Hepatocyte (in vitro differentiated cells): ENCODE measurements at regions not wholly inside any gene's neighbourhood (a gene's known extent, or its start where the extent isn't known, plus 50 kb on each side); places are given as distances from the start of the nearest gene placed in this dataset.

ENCODE experiments used
- DNase-seq: peaks from one replicate; pipeline ENCODE4 v3.0.0-alpha.2; 2016; ENCODE audit warnings: low spot score
- H2AFZ ChIP-seq: fragments of 200-600 bp; sonication (generic); 2 replicates; pipeline ENCODE4 v1.6.0; 2016; ENCODE audit warnings: antibody characterized with exemption, mild to moderate bottlenecking
- H3K27ac ChIP-seq: fragments of 200-600 bp; sonication (generic); 2 replicates; pipeline ENCODE4 v1.5.1; 2016; ENCODE audit warnings: mild to moderate bottlenecking
- H3K27me3 ChIP-seq: fragments of 200-600 bp; sonication (generic); 2 replicates; pipeline ENCODE4 v1.6.1; 2016
- H3K36me3 ChIP-seq: fragments of 200-600 bp; sonication (generic); replicated peaks from 2 replicates; pipeline ENCODE4 v1.5.1; 2016; ENCODE audit warnings: low read depth; ENCODE audit not compliant: insufficient read depth
- H3K4me1 ChIP-seq: fragments of 200-600 bp; sonication (generic); 2 replicates; pipeline ENCODE4 v1.5.1; 2016; ENCODE audit warnings: mild to moderate bottlenecking, moderate library complexity; ENCODE audit not compliant: insufficient read depth
- H3K4me2 ChIP-seq: fragments of 200-600 bp; sonication (generic); 2 replicates; pipeline ENCODE4 v1.6.0; 2016
- H3K4me3 ChIP-seq: fragments of 200-600 bp; sonication (generic); 2 replicates; pipeline ENCODE4 v1.5.1; 2016; ENCODE audit warnings: mild to moderate bottlenecking
- H3K79me2 ChIP-seq: fragments of 200-600 bp; sonication (generic); 2 replicates; pipeline ENCODE4 v1.6.0; 2017; ENCODE audit warnings: mild to moderate bottlenecking
- H3K9me2 ChIP-seq: fragments of 200-600 bp; sonication (generic); replicated peaks from 2 replicates; pipeline ENCODE4 v1.6.0; 2017; ENCODE audit warnings: mild to moderate bottlenecking; ENCODE audit not compliant: insufficient read depth
- H3K9me3 ChIP-seq: fragments of 200-600 bp; sonication (generic); 2 replicates; pipeline ENCODE4 v1.5.1; 2016; ENCODE audit warnings: low read depth, mild to moderate bottlenecking
- H4K20me1 ChIP-seq: fragments of 200-600 bp; sonication (generic); 2 replicates; pipeline ENCODE4 v1.6.0; 2016; ENCODE audit warnings: mild to moderate bottlenecking; ENCODE audit not compliant: insufficient read depth, poor library complexity, severe bottlenecking
- CTCF ChIP-seq: fragments of 200-600 bp; sonication (generic); IDR thresholded peaks from 2 replicates; pipeline ENCODE4 v1.5.1; 2016; ENCODE audit warnings: antibody characterized with exemption, mild to moderate bottlenecking; ENCODE audit not compliant: poor library complexity
- EZH2 ChIP-seq: fragments of 200-600 bp; sonication (generic); IDR thresholded peaks from 2 replicates; pipeline ENCODE4 v1.6.1; 2016; ENCODE audit warnings: antibody characterized with exemption, mild to moderate bottlenecking, borderline replicate concordance
- EZH2phosphoT487 ChIP-seq: fragments of 200-600 bp; sonication (generic); IDR thresholded peaks from one replicate; pipeline ENCODE4 v1.6.1; 2018; ENCODE audit warnings: antibody characterized with exemption, mild to moderate bottlenecking, low read depth, moderate library complexity; ENCODE audit not compliant: unreplicated experiment, severe bottlenecking
- WGBS: methylation state at CpG from one replicate; pipeline ENCODE4 v1.1.6; 2016; ENCODE audit warnings: low lambda C conversion rate; ENCODE audit errors: missing lambda C conversion rate; 5-methylcytosine and 5-hydroxymethylcytosine counted together

- 88% methylated on average over 2 of the region's 2 CpGs for WGBS
- no peaks in the 10 kb centered on the region for H4K20me1 ChIP-seq
Observed at GRCh38 chr17:33889766-33890165, 365.3 kb upstream of the CCL2 start.

GRCh38 chr17:33892717-33893591 is 362.1 kb upstream of the CCL2 start:
- H3K9me3 ChIP-seq = no peaks in the 10 kb centered on the region
- H3K36me3 ChIP-seq = no peaks in the 10 kb centered on the region
- no peaks in the 10 kb centered on the region for H4K20me1 ChIP-seq
- H3K4me2 ChIP-seq = no peak overlapping the region
- H3K27me3 ChIP-seq = peaks cover 9% of the 10 kb centered on the region
- DNase-seq = no peak
- H2AFZ ChIP-seq = no peak overlapping the region
- H3K27ac ChIP-seq = no peak overlapping the region
- no peaks in the 10 kb centered on the region for H3K9me2 ChIP-seq
- TF ChIP-seq CTCF (no peak), EZH2phosphoT487 (no peak), EZH2 (no peak)
- 56% methylated on average over 6 of the region's 6 CpGs for WGBS
- H3K79me2 ChIP-seq = no peaks in the 10 kb centered on the region
- H3K4me3 ChIP-seq = no peak overlapping the region
- H3K4me1 ChIP-seq = no peaks in the 10 kb centered on the region

More at GRCh38 chr17:33889766-33890165, 365.3 kb upstream of the CCL2 start:
- no peak overlapping the region for H3K4me3 ChIP-seq
- no peaks in the 10 kb centered on the region for H3K36me3 ChIP-seq
- H2AFZ ChIP-seq = no peak overlapping the region
- no peaks in the 10 kb centered on the region for H3K9me2 ChIP-seq
- H3K4me2 ChIP-seq = no peak overlapping the region
- no peaks in the 10 kb centered on the region for H3K9me3 ChIP-seq
- H3K27ac ChIP-seq = no peak overlapping the region
- TF ChIP-seq EZH2phosphoT487 (no peak), CTCF (no peak), EZH2 (no peak)
- H3K4me1 ChIP-seq = no peaks in the 10 kb centered on the region
- H3K79me2 ChIP-seq = no peaks in the 10 kb centered on the region
- H3K27me3 ChIP-seq = peaks cover 9% of the 10 kb centered on the region
- DNase-seq = no peak

- peaks cover 9% of the 10 kb centered on the region for H3K27me3 ChIP-seq
- H2AFZ ChIP-seq = no peak overlapping the region
- no peaks in the 10 kb centered on the region for H3K79me2 ChIP-seq
- no peak overlapping the region for H3K27ac ChIP-seq
- H3K9me2 ChIP-seq = no peaks in the 10 kb centered on the region
- H3K4me3 ChIP-seq = no peak overlapping the region
- H3K4me2 ChIP-seq = no peak overlapping the region
- H3K9me3 ChIP-seq = no peaks in the 10 kb centered on the region
- WGBS = 82% methylated on average over 3 of the region's 3 CpGs
- no peaks in the 10 kb centered on the region for H4K20me1 ChIP-seq
- H3K36me3 ChIP-seq = no peaks in the 10 kb centered on the region
- no peaks in the 10 kb centered on the region for H3K4me1 ChIP-seq
- TF ChIP-seq CTCF (no peak), EZH2phosphoT487 (no peak), EZH2 (no peak)
- DNase-seq = no peak
Observed at GRCh38 chr17:33895491-33895890, 359.6 kb upstream of the CCL2 start.
